ENCODE measurements at regions not wholly inside any gene's neighbourhood (a gene's known extent, or its start where the extent isn't known, plus 50 kb on each side); places are given as distances from the start of the nearest gene placed in this dataset.
"Not testable (repeated sequence)": the region's sequence is repeated elsewhere in the genome, so short reads cannot be mapped to it uniquely, and the experiment has no call there.

GRCh38 chr16:16614484-16614883 lies 235.5 kb downstream of the NPIPA7 start:
- not testable (repeated sequence) for TF ChIP-seq CTCF (IDR thresholded peaks at IDR 0.05 in 4 of 5, conservative IDR thresholded peaks at IDR 0.05 in 1 of 5); POLR2A (IDR thresholded peaks at IDR 0.05)

All from gastrocnemius medialis (tissue), 4 donors.